ENCODE measurements at regions not wholly inside any gene's neighbourhood (a gene's known extent, or its start where the extent isn't known, plus 50 kb on each side); places are given as distances from the start of the nearest gene placed in this dataset.

GRCh38 chrX:110413727-110414124 lies 55.1 kb downstream of the RTL9 start:
- H3K4me3 ChIP-seq, result no peak overlapping the region
- no peak for ATAC-seq
- no peaks in the 10 kb centered on the region for H3K36me3 ChIP-seq
- TF ChIP-seq CTCF (IDR thresholded peaks at IDR 0.05), result no peak
- H3K9me3 ChIP-seq, result no peaks in the 10 kb centered on the region
- intact Hi-C loops (cut with DNase I), result loop anchor here in 3 of 10 donors (2.0 to 10.0 kb wide), 4 partner anchors 253 to 709 kb away; no protein-coding TSS in a partner anchor
- DNase-seq, result no peak
- 96 to 100% methylated on average over 1 of the region's 1 CpG for WGBS, 2 donors
- H3K4me1 ChIP-seq, result peaks cover 0 to 13% (median 0%) of the 10 kb centered on the region in 9 donors
- peaks cover 0 to 61% (median 0%) of the 10 kb centered on the region in 7 donors for H3K27me3 ChIP-seq
- no peak overlapping the region for H3K27ac ChIP-seq

GRCh38 chrX:110414273-110414672 lies 55.6 kb downstream of the RTL9 start:
- Histone ChIP-seq H3K9me3 (no peaks in the 10 kb centered on the region), H3K4me1 (peaks cover 0 to 13% (median 0%) of the 10 kb centered on the region in 9 donors), H3K36me3 (no peaks in the 10 kb centered on the region), H3K27ac (no peak overlapping the region), H3K4me3 (no peak overlapping the region), H3K27me3 (peaks cover 0 to 61% (median 0%) of the 10 kb centered on the region in 7 donors)
- peak in 1 of 8 donors; percentile 21 for ATAC-seq
- TF ChIP-seq CTCF (IDR thresholded peaks at IDR 0.05), result no peak
- no peak for DNase-seq
- 54 to 58% methylated on average over 3 of the region's 3 CpGs for WGBS, 2 donors
- intact Hi-C loops (cut with DNase I), result loop anchor here in 2 of 10 donors (5.0 to 10.0 kb wide), 3 partner anchors 257 to 709 kb away; no protein-coding TSS in a partner anchor

DNA sequence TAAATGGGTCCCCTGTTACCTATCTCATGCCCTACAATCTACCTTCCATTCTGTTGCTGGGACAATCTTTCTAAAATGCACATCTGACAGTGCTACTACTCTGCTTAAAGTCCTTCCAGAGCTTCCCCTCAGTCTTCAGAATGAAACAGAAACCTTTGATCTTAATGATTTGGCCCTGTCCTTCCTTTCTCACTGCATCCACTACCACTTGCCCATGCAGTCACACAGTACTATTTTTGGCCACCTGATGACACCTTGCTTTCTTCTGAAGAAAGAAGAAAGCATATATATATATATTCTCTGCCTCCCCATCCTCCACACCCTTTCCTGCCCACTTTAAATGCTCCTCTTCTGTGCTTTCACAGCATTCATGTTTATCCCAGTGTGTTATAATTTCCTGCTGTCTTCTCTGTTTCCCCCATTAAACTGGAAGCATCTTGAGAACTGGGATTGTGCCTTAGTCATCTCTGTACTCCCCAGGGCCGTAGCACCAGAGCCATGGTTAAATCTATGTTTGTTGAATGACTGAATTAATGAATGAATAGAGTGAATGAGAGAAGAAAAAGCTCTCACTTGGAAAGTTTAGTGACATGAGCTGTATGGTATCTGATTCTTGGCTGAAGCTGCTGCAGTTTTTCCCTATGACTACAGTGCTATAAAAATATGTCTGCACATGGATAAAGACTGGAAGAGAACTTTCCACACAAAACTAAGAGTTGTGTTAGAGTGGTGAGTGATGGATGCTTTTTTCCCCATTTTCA lies 56.2 kb downstream of the RTL9 start:
- H3K4me3 ChIP-seq, result no peak overlapping the region
- no peaks in the 10 kb centered on the region for H3K36me3 ChIP-seq
- intact Hi-C loops (cut with DNase I), result loop anchor here in 2 of 10 donors (5.0 to 10.0 kb wide), 3 partner anchors 258 to 710 kb away; no protein-coding TSS in a partner anchor
- no peaks in the 10 kb centered on the region for H3K9me3 ChIP-seq
- 30 to 52% methylated on average over 1 of the region's 1 CpG for WGBS, 2 donors
- no peak for TF ChIP-seq CTCF (IDR thresholded peaks at IDR 0.05)
- ATAC-seq (peak in 5 of 8 donors; percentile 25 to 81 (median 43)), DNase-seq (no peak)
- H3K27ac ChIP-seq, result no peak overlapping the region
- peaks cover 0 to 59% (median 0%) of the 10 kb centered on the region in 7 donors for H3K27me3 ChIP-seq
- H3K4me1 ChIP-seq, result peaks cover 0 to 13% (median 0%) of the 10 kb centered on the region in 9 donors

- WGBS, 2 donors, result 72 to 79% methylated on average over 6 of the region's 6 CpGs
- Histone ChIP-seq H3K36me3 (no peaks in the 10 kb centered on the region), H3K9me3 (no peaks in the 10 kb centered on the region), H3K27ac (no peak overlapping the region), H3K4me1 (peaks cover 0 to 13% (median 0%) of the 10 kb centered on the region in 9 donors), H3K27me3 (peaks cover 0 to 59% (median 0%) of the 10 kb centered on the region in 7 donors), H3K4me3 (no peak overlapping the region)
- ATAC-seq (no peak), DNase-seq (no peak)
- TF ChIP-seq CTCF (IDR thresholded peaks at IDR 0.05), result no peak
- intact Hi-C loops (cut with DNase I), result loop anchor here in 1 of 10 donors (10.0 kb wide), 2 partner anchors 501 to 711 kb away; no protein-coding TSS in a partner anchor
Measured at GRCh38 chrX:110415440-110416170, 57.0 kb downstream of the RTL9 start.
